ENCODE measurements at regions not wholly inside any gene's neighbourhood (a gene's known extent, or its start where the extent isn't known, plus 50 kb on each side); places are given as distances from the start of the nearest gene placed in this dataset.
A peak's percentile ranks its signal among the peaks of the same experiment; 100 is the strongest.

GRCh38 chr22:25351631-25352293 lies 132.3 kb downstream of the CRYBB2 start:
- no peak for DNase-seq

- DNase-seq = no peak
Measured at GRCh38 chr22:25352294-25352680, 132.8 kb downstream of the CRYBB2 start.

GRCh38 chr22:25353516-25354445 lies 134.3 kb downstream of the CRYBB2 start:
- DNase-seq = no peak

GRCh38 chr22:25354456-25354855 lies 135.0 kb downstream of the CRYBB2 start:
- DNase-seq = no peak

- no peak for DNase-seq
Measured at GRCh38 chr22:25357132-25357455, 137.7 kb downstream of the CRYBB2 start.

GRCh38 chr22:25357606-25358420 lies 138.4 kb downstream of the CRYBB2 start:
- DNase-seq = no peak

GRCh38 chr22:25358421-25359170 lies 139.2 kb downstream of the CRYBB2 start:
- no peak for DNase-seq

- no peak for DNase-seq
Measured at GRCh38 chr22:25359601-25360261, 140.3 kb downstream of the CRYBB2 start.

GRCh38 chr22:25360411-25360810 lies 141.0 kb downstream of the CRYBB2 start:
- no peak for DNase-seq

GRCh38 chr22:25360891-25361645 lies 141.6 kb downstream of the CRYBB2 start:
- DNase-seq = no peak

- no peak for DNase-seq
Measured at GRCh38 chr22:25361899-25362214, 142.4 kb downstream of the CRYBB2 start.

- DNase-seq = peak; percentile 44
Measured at GRCh38 chr22:25362215-25362882, 142.9 kb downstream of the CRYBB2 start.

GRCh38 chr22:25362883-25363240 lies 143.4 kb downstream of the CRYBB2 start:
- no peak for DNase-seq

- DNase-seq = no peak
Measured at GRCh38 chr22:25363474-25363873, 144.0 kb downstream of the CRYBB2 start.

- DNase-seq = no peak
Measured at GRCh38 chr22:25364281-25364680, 144.8 kb downstream of the CRYBB2 start.

GRCh38 chr22:25364736-25365241 lies 145.3 kb downstream of the CRYBB2 start:
- DNase-seq = no peak

GRCh38 chr22:25365491-25366261 lies 146.2 kb downstream of the CRYBB2 start:
- peak; percentile 6 for DNase-seq

GRCh38 chr22:25366408-25366807 lies 147.0 kb downstream of the CRYBB2 start:
- DNase-seq = no peak

- no peak for DNase-seq
Measured at GRCh38 chr22:25366876-25367466, 147.5 kb downstream of the CRYBB2 start.

GRCh38 chr22:25367756-25368155 lies 148.3 kb downstream of the CRYBB2 start:
- DNase-seq = no peak
